ENCODE measurements at regions not wholly inside any gene's neighbourhood (a gene's known extent, or its start where the extent isn't known, plus 50 kb on each side); places are given as distances from the start of the nearest gene placed in this dataset.

GRCh38 chr5:120207129-120207528 lies 257.0 kb upstream of the PRR16 start:
- TF ChIP-seq CTCF (conservative IDR thresholded peaks at IDR 0.05) (no peak), ZFX (IDR thresholded peaks at IDR 0.05) (no peak)

Measured in C4-2B (cell line).